Lower lobe of right lung (tissue), 2 donors: ENCODE measurements at regions not wholly inside any gene's neighbourhood (a gene's known extent, or its start where the extent isn't known, plus 50 kb on each side); places are given as distances from the start of the nearest gene placed in this dataset.

Experiments
- ATAC-seq, 2 donors: fragments of 200-7000 bp; cut with Tn5 transposase; one replicate each; pipeline ENCODE4 v1.9.1; 2020 to 2022; ENCODE audit warnings: mild to moderate bottlenecking in 2 of 2, moderate library complexity in 2 of 2
- DNase-seq: peaks from one replicate; pipeline ENCODE4 v3.0.0-alpha.2; 2020
- H3K27ac ChIP-seq: fragments of 200-600 bp; one replicate; pipeline ENCODE4 v1.8.0; 2022
- H3K27me3 ChIP-seq: fragments of 200-600 bp; one replicate; pipeline ENCODE4 v1.8.0; 2022; ENCODE audit warnings: low read depth
- H3K36me3 ChIP-seq: fragments of 200-600 bp; one replicate; pipeline ENCODE4 v1.8.0; 2022; ENCODE audit warnings: mild to moderate bottlenecking
- H3K4me1 ChIP-seq: fragments of 200-600 bp; one replicate; pipeline ENCODE4 v1.8.0; 2022
- H3K4me3 ChIP-seq: fragments of 200-600 bp; one replicate; pipeline ENCODE4 v1.8.0; 2022; ENCODE audit warnings: mild to moderate bottlenecking
- H3K9me3 ChIP-seq: fragments of 200-600 bp; one replicate; pipeline ENCODE4 v1.8.0; 2022
- intact Hi-C: fragments of 100-400 bp; cut with DNase I; formaldehyde crosslinking; loops from one replicate; pipeline ENCODE4 v1.11.0; 2022
- TF ChIP-seq, protein P1 (sequence below): fragments of 200-600 bp; IDR thresholded peaks from one replicate; pipeline ENCODE4 v1.8.0; 2022; ENCODE audit warnings: antibody characterized with exemption, mild to moderate bottlenecking
- donor health status: DM: no; HTN: yes; CAD: no; lungs with severe emphysema.

GRCh38 chr1:59013276-59013927 is 229.6 kb upstream of the JUN start:
- ATAC-seq: peak; percentile 24 to 58

GRCh38 chr1:59013928-59014279 is 230.1 kb upstream of the JUN start:
- peak overlapping the region; percentile 81 for H3K27ac ChIP-seq
- H3K4me1 ChIP-seq: peaks cover 15% of the 10 kb centered on the region
- no peak for DNase-seq
- no peak for ATAC-seq
- H3K27me3 ChIP-seq: no peaks in the 10 kb centered on the region
- intact Hi-C loops: no loop called here
- H3K36me3 ChIP-seq: no peaks in the 10 kb centered on the region
- TF ChIP-seq, protein P1, sequence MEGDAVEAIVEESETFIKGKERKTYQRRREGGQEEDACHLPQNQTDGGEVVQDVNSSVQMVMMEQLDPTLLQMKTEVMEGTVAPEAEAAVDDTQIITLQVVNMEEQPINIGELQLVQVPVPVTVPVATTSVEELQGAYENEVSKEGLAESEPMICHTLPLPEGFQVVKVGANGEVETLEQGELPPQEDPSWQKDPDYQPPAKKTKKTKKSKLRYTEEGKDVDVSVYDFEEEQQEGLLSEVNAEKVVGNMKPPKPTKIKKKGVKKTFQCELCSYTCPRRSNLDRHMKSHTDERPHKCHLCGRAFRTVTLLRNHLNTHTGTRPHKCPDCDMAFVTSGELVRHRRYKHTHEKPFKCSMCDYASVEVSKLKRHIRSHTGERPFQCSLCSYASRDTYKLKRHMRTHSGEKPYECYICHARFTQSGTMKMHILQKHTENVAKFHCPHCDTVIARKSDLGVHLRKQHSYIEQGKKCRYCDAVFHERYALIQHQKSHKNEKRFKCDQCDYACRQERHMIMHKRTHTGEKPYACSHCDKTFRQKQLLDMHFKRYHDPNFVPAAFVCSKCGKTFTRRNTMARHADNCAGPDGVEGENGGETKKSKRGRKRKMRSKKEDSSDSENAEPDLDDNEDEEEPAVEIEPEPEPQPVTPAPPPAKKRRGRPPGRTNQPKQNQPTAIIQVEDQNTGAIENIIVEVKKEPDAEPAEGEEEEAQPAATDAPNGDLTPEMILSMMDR: no peak
- H3K4me3 ChIP-seq: no peak overlapping the region
- H3K9me3 ChIP-seq: no peaks in the 10 kb centered on the region

More at GRCh38 chr1:59013276-59013927, 229.6 kb upstream of the JUN start:
- TF ChIP-seq, protein P1: no peak
- no peak for DNase-seq
- Histone ChIP-seq H3K27me3 (no peaks in the 10 kb centered on the region), H3K36me3 (no peaks in the 10 kb centered on the region), H3K4me1 (peaks cover 15% of the 10 kb centered on the region), H3K9me3 (no peaks in the 10 kb centered on the region), H3K4me3 (peak overlapping the region; percentile 7), H3K27ac (peak overlapping the region; percentile 81)
- intact Hi-C loops: no loop called here

DNA sequence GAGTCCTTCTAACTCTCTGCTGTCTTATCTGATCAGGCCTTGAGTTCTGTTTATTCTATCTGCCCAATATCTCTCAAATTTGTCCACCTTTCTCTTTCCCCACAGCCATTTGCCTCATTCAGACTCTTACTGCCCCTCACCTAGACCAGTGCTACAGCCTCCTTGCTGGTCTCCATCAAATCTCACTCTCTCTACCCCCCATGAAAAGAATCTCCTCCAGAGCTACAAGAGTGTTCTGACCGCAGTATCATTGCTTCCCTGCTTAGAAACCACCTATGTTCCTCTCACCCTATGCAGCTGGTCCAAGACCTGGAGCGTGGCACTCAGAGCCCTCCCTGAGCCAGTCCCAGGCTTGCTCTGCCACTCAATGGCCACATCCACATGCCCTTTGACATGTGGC is 231.0 kb upstream of the JUN start:
- TF ChIP-seq, protein P1: no peak
- Histone ChIP-seq H3K9me3 (no peaks in the 10 kb centered on the region), H3K4me3 (no peak overlapping the region), H3K36me3 (no peaks in the 10 kb centered on the region), H3K27me3 (no peaks in the 10 kb centered on the region), H3K4me1 (peaks cover 19% of the 10 kb centered on the region), H3K27ac (no peak overlapping the region)
- ATAC-seq (no peak), DNase-seq (no peak)
- intact Hi-C loops: no loop called here

GRCh38 chr1:59015708-59016107 is 231.9 kb upstream of the JUN start:
- Histone ChIP-seq H3K4me1 (peaks cover 28% of the 10 kb centered on the region), H3K9me3 (no peaks in the 10 kb centered on the region), H3K36me3 (no peaks in the 10 kb centered on the region), H3K4me3 (no peak overlapping the region), H3K27ac (no peak overlapping the region), H3K27me3 (no peaks in the 10 kb centered on the region)
- DNase-seq (no peak), ATAC-seq (no peak)
- TF ChIP-seq, protein P1: no peak
- intact Hi-C loops: no loop called here

DNA sequence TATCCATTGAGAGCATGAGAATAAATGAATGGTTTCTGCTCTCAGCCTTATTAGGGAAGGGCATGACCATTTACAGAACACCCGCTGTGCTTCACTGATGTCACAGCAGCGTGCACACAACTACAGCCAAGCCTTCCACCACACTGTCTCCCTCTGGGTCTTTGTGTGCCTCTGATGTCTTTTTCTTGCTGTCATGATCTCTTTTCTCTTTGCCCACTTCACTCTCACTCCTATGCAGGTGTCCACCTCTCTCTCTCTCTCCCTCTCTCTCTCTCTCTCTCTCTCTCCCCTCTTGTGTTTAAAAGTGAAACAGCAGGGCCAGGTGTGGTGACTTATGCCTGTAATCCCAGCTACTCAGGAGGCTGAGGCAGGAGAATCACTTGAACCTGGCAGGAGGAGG is 232.5 kb upstream of the JUN start:
- DNase-seq (no peak), ATAC-seq (no peak)
- peaks cover 30% of the 10 kb centered on the region for H3K4me1 ChIP-seq
- H3K27ac ChIP-seq: no peak overlapping the region
- no peaks in the 10 kb centered on the region for H3K27me3 ChIP-seq
- TF ChIP-seq, protein P1: no peak
- no peaks in the 10 kb centered on the region for H3K9me3 ChIP-seq
- no peaks in the 10 kb centered on the region for H3K36me3 ChIP-seq
- intact Hi-C loops: no loop called here
- no peak overlapping the region for H3K4me3 ChIP-seq
